ENCODE measurements at regions not wholly inside any gene's neighbourhood (a gene's known extent, or its start where the extent isn't known, plus 50 kb on each side); places are given as distances from the start of the nearest gene placed in this dataset.

GRCh38 chr3:66675366-66675765 lies 174.5 kb upstream of the LRIG1 start:
- no peak for TF ChIP-seq POLR2AphosphoS5 (IDR thresholded peaks at IDR 0.05; ENCODE audit: low read depth, low read length)
- no peak for TF ChIP-seq POLR2A (IDR thresholded peaks at IDR 0.05; ENCODE audit: low read depth, low read length)

All from GM12892 (cell line).